OCI-LY3 (cell line): ENCODE measurements at regions not wholly inside any gene's neighbourhood (a gene's known extent, or its start where the extent isn't known, plus 50 kb on each side); places are given as distances from the start of the nearest gene placed in this dataset.

Experiments used
- H2AFZ ChIP-seq: fragments of 200-600, 300-600 bp; shearing (Covaris generic); 2 replicates; pipeline ENCODE4 v1.6.0; 2014; ENCODE audit warnings: antibody characterized with exemption, low read depth, low read length
- H3K27ac ChIP-seq: fragments of 200-600, 300-600 bp; sonication (generic); 2 replicates; pipeline ENCODE4 v1.5.1; 2014; ENCODE audit warnings: mild to moderate bottlenecking, low read length, moderate library complexity, mixed read lengths
- H3K27me3 ChIP-seq: fragments of 200-600, 300-600 bp; sonication (generic); 2 replicates; pipeline ENCODE4 v1.6.1; 2014; ENCODE audit warnings: low read depth, low read length, mixed read lengths
- H3K36me3 ChIP-seq: fragments of 200-600, 300-600 bp; sonication (generic); replicated peaks from 2 replicates; pipeline ENCODE3; 2014; ENCODE audit warnings: low read depth, low read length, mixed read lengths
- H3K4me1 ChIP-seq: fragments of 300-600, 200-600 bp; sonication (generic); 2 replicates; pipeline ENCODE4 v1.6.1; 2014; ENCODE audit warnings: low read length, mixed read lengths
- H3K4me2 ChIP-seq: fragments of 200-600, 300-600 bp; sonication (generic); 2 replicates; pipeline ENCODE4 v1.6.1; 2014; ENCODE audit warnings: low read length, mixed read lengths
- H3K4me3 ChIP-seq: fragments of 300-600, 200-600 bp; sonication (generic); 2 replicates; pipeline ENCODE4 v1.5.1; 2014; ENCODE audit warnings: antibody characterized with exemption, mild to moderate bottlenecking, low read length, moderate library complexity
- H3K79me2 ChIP-seq: fragments of 300-600, 200-600 bp; shearing (Covaris generic); 2 replicates; pipeline ENCODE4 v1.6.1; 2014; ENCODE audit warnings: mild to moderate bottlenecking, low read length, mixed read lengths
- H3K9ac ChIP-seq: fragments of 300-600, 200-600 bp; shearing (Covaris generic); 2 replicates; pipeline ENCODE4 v1.6.0; 2014; ENCODE audit warnings: mild to moderate bottlenecking, low read length, moderate library complexity
- H3K9me3 ChIP-seq: fragments of 200-600, 300-600 bp; shearing (Covaris generic); 2 replicates; pipeline ENCODE4 v1.6.1; 2014; ENCODE audit warnings: low read length, mixed read lengths; ENCODE audit not compliant: insufficient read depth
- H4K20me1 ChIP-seq: fragments of 200-600, 300-600 bp; sonication (generic); 2 replicates; pipeline ENCODE4 v1.6.1; 2016; ENCODE audit warnings: low read length, mixed read lengths; ENCODE audit not compliant: insufficient read depth
- CTCF ChIP-seq: fragments of 200-600, 300-600 bp; sonication (generic); IDR thresholded peaks from 2 replicates; pipeline ENCODE4 v1.5.1; 2014; ENCODE audit warnings: antibody characterized with exemption, low read length, low read depth
- EZH2phosphoT487 ChIP-seq: fragments of 200-600 bp; shearing (Covaris generic); IDR thresholded peaks from 2 replicates; pipeline ENCODE4 v1.6.1; 2018; ENCODE audit warnings: antibody characterized with exemption, mixed run types, low read depth

DNA sequence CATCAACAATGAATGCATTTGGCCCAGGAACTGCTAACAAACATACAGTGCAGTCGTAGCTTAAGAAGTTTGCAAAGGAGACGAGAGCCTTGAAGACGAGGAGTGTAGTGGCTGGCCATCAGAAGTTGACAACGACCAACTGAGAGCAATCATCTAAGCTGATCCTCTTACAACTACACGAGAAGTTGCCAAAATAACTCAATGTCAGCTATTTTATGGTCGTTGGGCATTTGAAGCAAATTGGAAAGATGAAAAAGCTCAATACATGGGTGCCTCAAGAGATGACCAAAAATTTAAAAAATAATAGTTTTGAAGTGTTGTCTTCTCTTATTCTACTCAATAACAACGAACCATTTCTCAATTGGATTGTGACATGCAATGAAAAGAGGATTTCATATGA, 757.7 kb upstream of the CHD1 start:
- no peak for TF ChIP-seq EZH2phosphoT487
- no peak for TF ChIP-seq CTCF
- H3K27ac ChIP-seq: no peak overlapping the region
- no peaks in the 10 kb centered on the region for H3K4me1 ChIP-seq
- H3K9ac ChIP-seq: no peak overlapping the region
- no peaks in the 10 kb centered on the region for H3K36me3 ChIP-seq
- H4K20me1 ChIP-seq: no peaks in the 10 kb centered on the region
- H3K4me3 ChIP-seq: no peak overlapping the region
- no peaks in the 10 kb centered on the region for H3K27me3 ChIP-seq
- no peak overlapping the region for H2AFZ ChIP-seq
- no peaks in the 10 kb centered on the region for H3K79me2 ChIP-seq
- H3K4me2 ChIP-seq: no peak overlapping the region
- H3K9me3 ChIP-seq: no peaks in the 10 kb centered on the region

- H3K9me3 ChIP-seq: no peaks in the 10 kb centered on the region
- no peaks in the 10 kb centered on the region for H4K20me1 ChIP-seq
- no peak overlapping the region for H3K4me2 ChIP-seq
Observed at GRCh38 chr5:99675974-99676373, 747.2 kb upstream of the CHD1 start.

DNA sequence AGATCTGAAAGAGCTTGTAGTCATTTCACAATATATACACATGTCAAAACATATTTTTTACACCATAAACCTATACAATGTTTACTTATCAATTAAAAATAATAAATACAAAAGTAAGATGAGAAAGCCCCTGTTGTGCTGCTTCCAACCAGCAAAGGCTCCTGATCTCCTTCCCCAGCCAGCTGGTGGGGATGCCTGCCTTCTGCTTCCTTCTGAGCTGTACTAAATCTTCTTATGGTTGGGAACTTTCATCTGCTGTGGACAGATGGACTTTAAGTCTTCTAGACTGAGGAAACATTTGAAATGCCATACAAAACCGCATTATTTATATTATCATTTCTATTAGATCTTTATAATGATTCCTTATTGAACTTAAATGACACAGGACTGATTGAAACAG, 745.3 kb upstream of the CHD1 start:
- Histone ChIP-seq H3K9ac (no peak overlapping the region), H3K27ac (no peak overlapping the region), H2AFZ (no peak overlapping the region), H3K4me2 (no peak overlapping the region), H4K20me1 (no peaks in the 10 kb centered on the region), H3K36me3 (no peaks in the 10 kb centered on the region), H3K9me3 (no peaks in the 10 kb centered on the region), H3K79me2 (no peaks in the 10 kb centered on the region), H3K4me3 (no peak overlapping the region), H3K4me1 (no peaks in the 10 kb centered on the region), H3K27me3 (no peaks in the 10 kb centered on the region)
- TF ChIP-seq CTCF: no peak
- no peak for TF ChIP-seq EZH2phosphoT487

More at GRCh38 chr5:99675974-99676373, 747.2 kb upstream of the CHD1 start:
- Histone ChIP-seq H3K36me3 (no peaks in the 10 kb centered on the region), H3K27me3 (no peaks in the 10 kb centered on the region), H3K4me1 (0 out of 2 replicates have a peak, but pooled peaks cover 4% of the 10 kb centered on the region), H2AFZ (no peak overlapping the region), H3K79me2 (no peaks in the 10 kb centered on the region), H3K27ac (no peak overlapping the region), H3K9ac (no peak overlapping the region), H3K4me3 (no peak overlapping the region)
- TF ChIP-seq CTCF (no peak), EZH2phosphoT487 (no peak)

DNA sequence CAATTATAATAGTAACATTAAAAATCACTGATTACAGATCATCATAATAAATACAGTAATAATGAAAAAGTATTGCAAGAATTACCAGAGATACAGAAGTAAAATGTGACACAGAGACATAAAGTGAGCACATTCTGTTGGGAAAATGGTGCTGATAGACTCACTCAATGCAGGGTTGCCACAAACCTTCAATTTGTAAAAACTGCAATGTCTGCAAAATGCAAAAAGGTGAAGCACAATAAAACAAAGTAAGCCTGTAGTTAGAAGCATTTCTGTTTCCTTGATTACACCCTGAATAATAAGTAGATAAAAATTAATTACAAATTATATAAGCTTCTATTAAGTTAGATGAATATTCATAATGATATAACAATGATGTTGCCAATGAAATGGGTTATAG, 736.2 kb upstream of the CHD1 start:
- H3K4me1 ChIP-seq: no peaks in the 10 kb centered on the region
- H3K27ac ChIP-seq: no peak overlapping the region
- H3K9me3 ChIP-seq: no peaks in the 10 kb centered on the region
- no peak overlapping the region for H3K4me2 ChIP-seq
- H3K9ac ChIP-seq: no peak overlapping the region
- no peaks in the 10 kb centered on the region for H3K27me3 ChIP-seq
- no peaks in the 10 kb centered on the region for H3K36me3 ChIP-seq
- H3K79me2 ChIP-seq: no peaks in the 10 kb centered on the region
- no peak overlapping the region for H3K4me3 ChIP-seq
- H2AFZ ChIP-seq: no peak overlapping the region
- no peak for TF ChIP-seq CTCF
- no peak for TF ChIP-seq EZH2phosphoT487
- H4K20me1 ChIP-seq: no peaks in the 10 kb centered on the region
